ENCODE measurements at regions not wholly inside any gene's neighbourhood (a gene's known extent, or its start where the extent isn't known, plus 50 kb on each side); places are given as distances from the start of the nearest gene placed in this dataset.

DNA sequence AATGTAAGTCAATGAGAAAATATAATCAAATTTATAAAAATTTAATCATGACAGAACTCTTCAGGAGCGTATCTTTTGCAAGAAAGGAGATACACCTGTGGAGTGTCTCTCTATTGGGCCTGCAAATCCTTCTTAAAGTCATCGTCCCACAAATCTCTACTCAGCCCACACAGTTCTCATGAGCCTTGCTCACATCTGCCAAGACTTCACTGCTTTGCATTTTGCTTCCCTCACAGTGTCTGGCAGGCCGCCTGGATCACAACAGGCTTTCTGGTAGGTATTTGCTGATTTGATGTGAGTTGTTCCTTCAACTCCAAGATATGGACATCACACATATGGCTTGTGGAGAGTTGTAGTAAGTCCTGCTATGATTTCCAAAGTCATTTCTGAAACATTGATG is 183.1 kb upstream of the ARX start:
- TF ChIP-seq, protein P1, sequence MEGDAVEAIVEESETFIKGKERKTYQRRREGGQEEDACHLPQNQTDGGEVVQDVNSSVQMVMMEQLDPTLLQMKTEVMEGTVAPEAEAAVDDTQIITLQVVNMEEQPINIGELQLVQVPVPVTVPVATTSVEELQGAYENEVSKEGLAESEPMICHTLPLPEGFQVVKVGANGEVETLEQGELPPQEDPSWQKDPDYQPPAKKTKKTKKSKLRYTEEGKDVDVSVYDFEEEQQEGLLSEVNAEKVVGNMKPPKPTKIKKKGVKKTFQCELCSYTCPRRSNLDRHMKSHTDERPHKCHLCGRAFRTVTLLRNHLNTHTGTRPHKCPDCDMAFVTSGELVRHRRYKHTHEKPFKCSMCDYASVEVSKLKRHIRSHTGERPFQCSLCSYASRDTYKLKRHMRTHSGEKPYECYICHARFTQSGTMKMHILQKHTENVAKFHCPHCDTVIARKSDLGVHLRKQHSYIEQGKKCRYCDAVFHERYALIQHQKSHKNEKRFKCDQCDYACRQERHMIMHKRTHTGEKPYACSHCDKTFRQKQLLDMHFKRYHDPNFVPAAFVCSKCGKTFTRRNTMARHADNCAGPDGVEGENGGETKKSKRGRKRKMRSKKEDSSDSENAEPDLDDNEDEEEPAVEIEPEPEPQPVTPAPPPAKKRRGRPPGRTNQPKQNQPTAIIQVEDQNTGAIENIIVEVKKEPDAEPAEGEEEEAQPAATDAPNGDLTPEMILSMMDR (conservative IDR thresholded peaks at IDR 0.05; ENCODE audit: low read depth, low read length), result no peak
- no peak for TF ChIP-seq EZH2 (IDR thresholded peaks at IDR 0.05; ENCODE audit: borderline replicate concordance, low read depth, low read length, poor library complexity, severe bottlenecking)

Measured in A673 (cell line).